GM18861 (cell line): ENCODE measurements at regions not wholly inside any gene's neighbourhood (a gene's known extent, or its start where the extent isn't known, plus 50 kb on each side); places are given as distances from the start of the nearest gene placed in this dataset.
"Not testable (repeated sequence)": the region's sequence is repeated elsewhere in the genome, so short reads cannot be mapped to it uniquely, and the experiment has no call there.

ENCODE experiments used
- ATAC-seq: cut with Tn5 transposase; IDR thresholded peaks from one replicate; pipeline ENCODE4 v1.9.1; 2021; ENCODE audit not compliant: unreplicated experiment

GRCh38 chr6:80789912-80790570 lies 683.6 kb downstream of the BCKDHB start:
- no peak for ATAC-seq

GRCh38 chr6:80783271-80783670 lies 676.8 kb downstream of the BCKDHB start:
- not testable (repeated sequence) for ATAC-seq

- no peak for ATAC-seq
These were observed 665.5 kb downstream of the BCKDHB start for GRCh38 chr6:80771941-80772340.

- no peak for ATAC-seq
These were observed 662.6 kb downstream of the BCKDHB start for GRCh38 chr6:80769106-80769505.

GRCh38 chr6:80767808-80768207 lies 661.3 kb downstream of the BCKDHB start:
- no peak for ATAC-seq

GRCh38 chr6:80744213-80744612 lies 637.7 kb downstream of the BCKDHB start:
- ATAC-seq = no peak

GRCh38 chr6:80742481-80742880 lies 636.0 kb downstream of the BCKDHB start:
- no peak for ATAC-seq

- no peak for ATAC-seq
These were observed 627.2 kb downstream of the BCKDHB start for GRCh38 chr6:80733641-80734040.

GRCh38 chr6:80728830-80729229 lies 622.4 kb downstream of the BCKDHB start:
- ATAC-seq = no peak

- no peak for ATAC-seq
These were observed 621.8 kb downstream of the BCKDHB start for GRCh38 chr6:80728101-80728750.

- no peak for ATAC-seq
These were observed 618.9 kb downstream of the BCKDHB start for GRCh38 chr6:80725156-80725930.

- ATAC-seq = no peak
These were observed 614.4 kb downstream of the BCKDHB start for GRCh38 chr6:80720824-80721223.

GRCh38 chr6:80714513-80714912 lies 608.0 kb downstream of the BCKDHB start:
- no peak for ATAC-seq

GRCh38 chr6:80698459-80698858 lies 592.0 kb downstream of the BCKDHB start:
- ATAC-seq = no peak

GRCh38 chr6:80696268-80696667 lies 589.8 kb downstream of the BCKDHB start:
- ATAC-seq = no peak

GRCh38 chr6:80690551-80691131 lies 584.2 kb downstream of the BCKDHB start:
- no peak for ATAC-seq

- ATAC-seq = no peak
These were observed 583.4 kb downstream of the BCKDHB start for GRCh38 chr6:80689716-80690395.

- ATAC-seq = no peak
These were observed 573.5 kb downstream of the BCKDHB start for GRCh38 chr6:80679992-80680391.

- no peak for ATAC-seq
These were observed 569.9 kb downstream of the BCKDHB start for GRCh38 chr6:80676386-80676785.

GRCh38 chr6:80674669-80675068 lies 568.2 kb downstream of the BCKDHB start:
- ATAC-seq = no peak

GRCh38 chr6:80673367-80673766 lies 566.9 kb downstream of the BCKDHB start:
- ATAC-seq = no peak
